ENCODE measurements at regions not wholly inside any gene's neighbourhood (a gene's known extent, or its start where the extent isn't known, plus 50 kb on each side); places are given as distances from the start of the nearest gene placed in this dataset.
"Not testable (repeated sequence)": the region's sequence is repeated elsewhere in the genome, so short reads cannot be mapped to it uniquely, and the experiment has no call there.

- ATAC-seq: not testable (repeated sequence)
Measured at GRCh38 chr6:71360556-71361335, 72.1 kb downstream of the OGFRL1 start.

GRCh38 chr6:71364889-71365542 lies 76.4 kb downstream of the OGFRL1 start:
- no peak for ATAC-seq
- TF ChIP-seq ISL1 (CRISPR knock-in tag; IDR thresholded peaks at IDR 0.05) (peak; percentile 18; the same call in 1 of the 2 replicates), TOX (CRISPR knock-in tag; IDR thresholded peaks at IDR 0.05; ENCODE audit: borderline replicate concordance) (no peak), RARB (CRISPR knock-in tag; IDR thresholded peaks at IDR 0.05) (no peak)

GRCh38 chr6:71367756-71368155 lies 79.1 kb downstream of the OGFRL1 start:
- TF ChIP-seq OSR1 (CRISPR knock-in tag; IDR thresholded peaks at IDR 0.05) (no peak), RARB (CRISPR knock-in tag; IDR thresholded peaks at IDR 0.05) (no peak), GLIS3 (CRISPR knock-in tag; IDR thresholded peaks at IDR 0.05) (no peak), ZFP30 (CRISPR knock-in tag; IDR thresholded peaks at IDR 0.05) (no peak), PPARA (CRISPR knock-in tag; IDR thresholded peaks at IDR 0.05; ENCODE audit: borderline replicate concordance) (no peak), ESRRG (CRISPR knock-in tag; IDR thresholded peaks at IDR 0.05) (no peak), SNAI2 (CRISPR knock-in tag; IDR thresholded peaks at IDR 0.05) (no peak), ZNF565 (CRISPR knock-in tag; conservative IDR thresholded peaks at IDR 0.05; ENCODE audit: low read depth) (no peak)
- ATAC-seq: no peak

GRCh38 chr6:71368284-71368683 lies 79.7 kb downstream of the OGFRL1 start:
- no peak for ATAC-seq
- TF ChIP-seq ZNF8 (CRISPR knock-in tag; IDR thresholded peaks at IDR 0.05) (no peak), ESRRG (CRISPR knock-in tag; IDR thresholded peaks at IDR 0.05) (no peak), TCF4 (CRISPR knock-in tag; IDR thresholded peaks at IDR 0.05; ENCODE audit: borderline replicate concordance) (no peak), CSRNP3 (CRISPR knock-in tag; IDR thresholded peaks at IDR 0.05) (no peak), GLIS3 (CRISPR knock-in tag; IDR thresholded peaks at IDR 0.05) (no peak), ARNTL (CRISPR knock-in tag; IDR thresholded peaks at IDR 0.05; ENCODE audit: borderline replicate concordance, low read depth) (no peak), SNAI2 (CRISPR knock-in tag; IDR thresholded peaks at IDR 0.05) (no peak), CREB5 (CRISPR knock-in tag; IDR thresholded peaks at IDR 0.05; ENCODE audit: low read depth) (no peak), CSDC2 (CRISPR knock-in tag; IDR thresholded peaks at IDR 0.05) (no peak), ZNF70 (CRISPR knock-in tag; IDR thresholded peaks at IDR 0.05) (no peak), BACH2 (CRISPR knock-in tag; IDR thresholded peaks at IDR 0.05; ENCODE audit: borderline replicate concordance) (no peak), ZFP30 (CRISPR knock-in tag; IDR thresholded peaks at IDR 0.05) (no peak), TOX (CRISPR knock-in tag; IDR thresholded peaks at IDR 0.05; ENCODE audit: borderline replicate concordance) (no peak), ZC3H10 (CRISPR knock-in tag; IDR thresholded peaks at IDR 0.05) (no peak), PPARA (CRISPR knock-in tag; IDR thresholded peaks at IDR 0.05; ENCODE audit: borderline replicate concordance) (no peak), ZNF565 (CRISPR knock-in tag; conservative IDR thresholded peaks at IDR 0.05; ENCODE audit: low read depth) (no peak), TSHZ2 (CRISPR knock-in tag; IDR thresholded peaks at IDR 0.05) (no peak), ZFP3 (CRISPR knock-in tag; IDR thresholded peaks at IDR 0.05) (no peak)
- TF ChIP-seq, protein P1, sequence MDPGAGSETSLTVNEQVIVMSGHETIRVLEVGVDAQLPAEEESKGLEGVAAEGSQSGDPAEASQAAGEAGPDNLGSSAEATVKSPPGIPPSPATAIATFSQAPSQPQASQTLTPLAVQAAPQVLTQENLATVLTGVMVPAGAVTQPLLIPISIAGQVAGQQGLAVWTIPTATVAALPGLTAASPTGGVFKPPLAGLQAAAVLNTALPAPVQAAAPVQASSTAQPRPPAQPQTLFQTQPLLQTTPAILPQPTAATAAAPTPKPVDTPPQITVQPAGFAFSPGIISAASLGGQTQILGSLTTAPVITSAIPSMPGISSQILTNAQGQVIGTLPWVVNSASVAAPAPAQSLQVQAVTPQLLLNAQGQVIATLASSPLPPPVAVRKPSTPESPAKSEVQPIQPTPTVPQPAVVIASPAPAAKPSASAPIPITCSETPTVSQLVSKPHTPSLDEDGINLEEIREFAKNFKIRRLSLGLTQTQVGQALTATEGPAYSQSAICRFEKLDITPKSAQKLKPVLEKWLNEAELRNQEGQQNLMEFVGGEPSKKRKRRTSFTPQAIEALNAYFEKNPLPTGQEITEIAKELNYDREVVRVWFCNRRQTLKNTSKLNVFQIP (CRISPR knock-in tag; IDR thresholded peaks at IDR 0.05; ENCODE audit: borderline replicate concordance, low read depth): no peak

Measured in SK-N-SH treated with all-trans-retinoic acid at 6 μM for 48 hours (cell line).